ENCODE measurements at regions not wholly inside any gene's neighbourhood (a gene's known extent, or its start where the extent isn't known, plus 50 kb on each side); places are given as distances from the start of the nearest gene placed in this dataset.
"Not testable (repeated sequence)": the region's sequence is repeated elsewhere in the genome, so short reads cannot be mapped to it uniquely, and the experiment has no call there.

- no peak for DNase-seq (ENCODE audit: low read depth, low spot score)
- in situ Hi-C loops (cut with HindIII; ENCODE audit: low pct_unique_long_range_greater_than_20kb, low sequenced_read_pairs): no loop called here
These were observed 179.9 kb upstream of the MBL2 start for GRCh38 chr10:52952391-52953055.

DNA sequence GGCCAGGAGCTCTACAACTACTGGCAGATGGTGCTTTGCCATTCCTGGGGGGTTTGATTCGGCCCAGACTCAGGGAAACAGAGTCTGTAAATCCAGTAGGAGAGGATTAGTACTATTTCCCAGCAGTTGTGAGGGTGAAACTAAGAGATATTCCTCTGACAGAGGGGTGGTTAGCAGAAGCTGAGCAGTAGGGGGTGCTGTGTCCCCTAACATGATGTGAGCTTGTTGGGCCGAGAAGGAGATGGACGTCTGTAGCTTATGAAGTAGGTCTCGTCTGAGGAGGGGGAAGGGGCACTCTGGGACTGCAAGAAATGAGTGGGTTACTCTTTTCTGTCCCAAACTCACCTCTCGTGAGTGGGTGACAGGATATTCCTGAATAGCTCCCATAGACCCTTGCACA is 179.2 kb upstream of the MBL2 start:
- peak; percentile 48 for DNase-seq (ENCODE audit: low read depth, low spot score)
- in situ Hi-C loops (cut with HindIII; ENCODE audit: low pct_unique_long_range_greater_than_20kb, low sequenced_read_pairs): no loop called here

GRCh38 chr10:52950578-52950977 is 178.0 kb upstream of the MBL2 start:
- peak; percentile 3 for DNase-seq (ENCODE audit: low read depth, low spot score)
- in situ Hi-C loops (cut with HindIII; ENCODE audit: low pct_unique_long_range_greater_than_20kb, low sequenced_read_pairs): no loop called here

DNA sequence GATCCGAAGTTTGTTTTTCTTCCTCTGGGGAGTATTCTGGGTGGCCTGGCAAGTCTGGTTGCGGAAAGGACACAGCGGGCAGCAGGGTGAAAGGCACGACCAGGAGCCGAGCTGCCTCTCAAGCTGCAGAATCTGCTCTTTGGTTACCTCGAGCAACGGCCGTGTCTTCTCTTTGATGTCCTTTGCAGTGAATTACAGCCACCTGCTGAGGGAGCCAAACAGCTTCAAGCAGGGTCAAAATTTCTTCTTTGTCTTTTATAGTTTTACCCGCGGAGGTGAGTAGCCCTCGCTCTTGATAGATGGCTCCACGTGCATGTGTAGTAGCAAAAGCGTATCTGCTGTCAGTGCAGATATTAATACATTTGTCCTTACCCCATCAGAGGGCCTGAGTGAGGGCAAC is 177.3 kb upstream of the MBL2 start:
- in situ Hi-C loops (cut with HindIII; ENCODE audit: low pct_unique_long_range_greater_than_20kb, low sequenced_read_pairs): no loop called here
- peak; percentile 0 for DNase-seq (ENCODE audit: low read depth, low spot score)

GRCh38 chr10:52946486-52946885 is 173.9 kb upstream of the MBL2 start:
- in situ Hi-C loops (cut with HindIII; ENCODE audit: low pct_unique_long_range_greater_than_20kb, low sequenced_read_pairs): no loop called here
- no peak for DNase-seq (ENCODE audit: low read depth, low spot score)

- in situ Hi-C loops (cut with HindIII; ENCODE audit: low pct_unique_long_range_greater_than_20kb, low sequenced_read_pairs); DNase-seq (ENCODE audit: low read depth, low spot score): not testable (repeated sequence)
These were observed 172.9 kb upstream of the MBL2 start for GRCh38 chr10:52945521-52945920.

- in situ Hi-C loops (cut with HindIII; ENCODE audit: low pct_unique_long_range_greater_than_20kb, low sequenced_read_pairs): no loop called here
- no peak for DNase-seq (ENCODE audit: low read depth, low spot score)
These were observed 168.3 kb upstream of the MBL2 start for GRCh38 chr10:52940921-52941320.

GRCh38 chr10:52939894-52940293 is 167.3 kb upstream of the MBL2 start:
- DNase-seq (ENCODE audit: low read depth, low spot score): no peak
- in situ Hi-C loops (cut with HindIII; ENCODE audit: low pct_unique_long_range_greater_than_20kb, low sequenced_read_pairs): no loop called here

DNA sequence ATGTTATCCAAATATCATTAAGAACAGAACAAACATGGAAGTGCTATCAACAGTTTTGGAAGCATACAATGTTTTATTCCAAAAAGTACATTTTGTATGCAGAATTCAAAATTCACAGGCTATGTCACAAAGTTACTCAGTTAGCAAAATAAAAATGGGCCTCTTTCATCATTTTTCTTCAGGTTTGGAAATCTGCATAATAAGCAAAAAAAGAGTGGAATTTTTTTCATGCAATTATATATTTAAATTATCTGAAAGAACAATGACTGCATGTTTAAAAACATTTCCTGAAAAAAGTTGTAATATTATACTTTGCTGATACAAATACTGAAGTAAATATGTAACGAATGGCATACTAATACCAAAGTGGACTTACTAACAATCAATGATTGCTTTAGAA is 161.2 kb upstream of the MBL2 start:
- no peak for DNase-seq (ENCODE audit: low read depth, low spot score)
- in situ Hi-C loops (cut with HindIII; ENCODE audit: low pct_unique_long_range_greater_than_20kb, low sequenced_read_pairs): no loop called here

DNA sequence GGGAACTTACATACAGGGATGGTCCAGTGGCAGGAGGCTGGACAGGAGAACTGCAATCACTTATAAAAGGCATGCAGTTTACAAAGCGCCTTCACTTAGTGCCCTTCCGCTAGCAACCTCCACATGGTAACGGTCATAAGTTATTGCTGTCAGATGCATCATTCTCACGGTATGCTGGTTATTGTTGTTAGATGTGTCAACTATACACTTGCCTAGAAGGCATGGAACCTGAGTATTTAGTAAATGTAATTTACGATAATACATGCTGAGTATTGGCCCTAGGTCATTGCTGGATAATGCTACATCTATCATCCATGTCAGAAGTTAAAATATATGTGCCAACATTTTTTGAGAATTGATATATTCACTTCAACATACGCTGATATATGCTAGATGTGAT is 155.1 kb upstream of the MBL2 start:
- in situ Hi-C loops (cut with HindIII; ENCODE audit: low pct_unique_long_range_greater_than_20kb, low sequenced_read_pairs): no loop called here
- DNase-seq (ENCODE audit: low read depth, low spot score): no peak

DNA sequence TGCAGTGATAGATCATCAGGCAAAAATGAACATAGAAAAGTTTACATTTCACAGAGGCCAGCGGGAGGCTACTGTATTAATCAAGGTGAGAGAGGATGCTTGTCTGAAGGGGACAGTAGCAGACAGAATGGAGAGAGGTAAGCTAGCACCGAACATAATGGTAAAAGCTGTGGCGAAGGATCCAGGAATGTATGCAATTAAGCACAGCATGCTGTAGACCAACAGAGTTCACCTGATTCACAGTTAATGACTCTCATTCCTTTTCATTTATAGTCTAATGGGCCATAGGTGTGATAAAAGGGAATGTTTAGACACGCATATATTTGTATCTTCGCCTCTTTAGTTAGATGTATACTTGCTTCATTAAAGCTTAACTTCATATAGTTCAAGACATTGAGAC is 150.9 kb upstream of the MBL2 start:
- in situ Hi-C loops (cut with HindIII; ENCODE audit: low pct_unique_long_range_greater_than_20kb, low sequenced_read_pairs): no loop called here
- DNase-seq (ENCODE audit: low read depth, low spot score): no peak

GRCh38 chr10:52918714-52919305 is 146.2 kb upstream of the MBL2 start:
- in situ Hi-C loops (cut with HindIII; ENCODE audit: low pct_unique_long_range_greater_than_20kb, low sequenced_read_pairs): no loop called here
- no peak for DNase-seq (ENCODE audit: low read depth, low spot score)

- in situ Hi-C loops (cut with HindIII; ENCODE audit: low pct_unique_long_range_greater_than_20kb, low sequenced_read_pairs): no loop called here
- DNase-seq (ENCODE audit: low read depth, low spot score): no peak
These were observed 142.8 kb upstream of the MBL2 start for GRCh38 chr10:52915391-52915790.

DNA sequence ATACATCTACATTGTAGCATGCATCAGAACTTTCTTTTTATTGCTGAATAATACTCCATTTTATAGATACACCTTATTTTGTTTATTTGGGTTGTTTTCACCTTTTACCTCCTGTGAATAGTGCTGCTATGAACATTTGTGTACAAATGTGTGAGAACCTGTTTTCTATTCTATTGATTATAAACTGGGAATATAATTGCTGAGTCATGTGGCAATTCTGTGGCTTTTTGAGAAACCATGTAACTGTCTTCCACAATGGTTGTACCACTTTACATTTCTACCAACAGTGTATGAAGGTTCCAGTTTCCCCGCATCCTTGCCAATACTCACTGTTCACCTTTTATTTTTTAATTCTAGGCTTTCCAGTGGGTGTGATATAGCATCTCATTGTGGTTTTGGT is 138.6 kb upstream of the MBL2 start:
- in situ Hi-C loops (cut with HindIII; ENCODE audit: low pct_unique_long_range_greater_than_20kb, low sequenced_read_pairs): no loop called here
- DNase-seq (ENCODE audit: low read depth, low spot score): no peak

DNA sequence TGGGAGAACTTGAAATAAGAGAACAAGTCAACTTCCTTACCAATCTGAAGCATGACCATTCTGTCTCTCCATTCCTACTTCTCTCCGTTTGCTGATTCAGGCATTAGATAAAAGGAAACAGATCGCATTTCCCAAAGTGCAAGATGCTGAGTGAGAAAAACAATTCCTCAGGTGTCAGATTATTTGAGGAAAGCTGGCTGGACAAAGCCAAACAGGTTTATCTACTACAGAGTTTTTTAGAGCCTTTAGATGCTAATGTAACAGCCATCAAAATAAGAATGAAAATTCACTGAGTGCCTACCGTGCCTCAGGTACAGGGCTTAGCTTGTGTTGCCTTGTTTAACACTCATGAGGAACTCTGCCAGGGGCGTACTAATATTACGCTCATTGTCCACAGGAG is 135.9 kb upstream of the MBL2 start:
- DNase-seq (ENCODE audit: low read depth, low spot score): no peak
- in situ Hi-C loops (cut with HindIII; ENCODE audit: low pct_unique_long_range_greater_than_20kb, low sequenced_read_pairs): no loop called here

DNA sequence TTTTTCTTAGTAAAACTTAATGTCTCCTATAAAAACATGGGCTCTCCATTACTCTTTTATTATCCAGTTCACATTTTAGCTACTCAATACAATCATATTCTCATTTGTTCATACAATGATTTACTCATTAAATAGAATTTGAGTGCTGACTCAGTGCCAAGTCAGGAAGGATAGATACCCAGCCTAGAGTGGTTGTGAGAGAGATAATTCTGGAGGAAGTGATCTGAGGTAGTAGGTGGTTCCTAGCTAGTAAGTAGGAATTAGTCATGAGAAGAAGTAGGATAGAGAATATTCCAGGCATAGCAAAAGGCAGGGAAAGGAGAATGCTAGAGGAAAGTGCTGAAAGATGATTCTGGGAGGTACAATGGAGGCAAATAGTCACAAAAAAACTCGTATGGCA is 133.5 kb upstream of the MBL2 start:
- in situ Hi-C loops (cut with HindIII; ENCODE audit: low pct_unique_long_range_greater_than_20kb, low sequenced_read_pairs): no loop called here
- DNase-seq (ENCODE audit: low read depth, low spot score): no peak

DNA sequence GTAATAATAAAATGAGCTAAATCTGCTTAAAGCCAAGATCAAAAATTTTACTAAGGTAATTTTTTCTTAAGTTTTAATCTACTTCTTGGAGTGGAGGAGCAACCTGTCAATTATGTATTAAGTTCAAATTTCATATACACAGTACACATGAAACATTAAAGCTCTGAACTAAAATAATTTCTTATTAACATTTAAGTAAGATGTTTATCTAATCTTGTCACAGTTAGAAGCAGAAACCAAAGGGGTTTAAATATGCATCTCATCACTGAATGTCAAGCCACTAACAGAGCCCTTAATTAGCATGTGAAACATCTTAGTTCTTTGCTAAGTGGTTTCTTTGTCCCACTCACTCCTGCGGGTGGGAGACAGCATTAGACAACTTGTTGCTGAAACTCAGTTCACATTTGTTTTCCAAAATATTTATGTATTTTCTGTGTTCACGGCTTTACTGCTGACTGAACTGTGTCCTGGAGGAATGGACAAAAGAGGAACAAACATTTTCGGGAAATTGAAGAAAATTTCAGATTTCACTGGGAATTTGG is 130.9 kb upstream of the MBL2 start:
- DNase-seq (ENCODE audit: low read depth, low spot score): no peak
- in situ Hi-C loops (cut with HindIII; ENCODE audit: low pct_unique_long_range_greater_than_20kb, low sequenced_read_pairs): no loop called here

- in situ Hi-C loops (cut with HindIII; ENCODE audit: low pct_unique_long_range_greater_than_20kb, low sequenced_read_pairs): no loop called here
These were observed 128.0 kb upstream of the MBL2 start for GRCh38 chr10:52900593-52900992.

DNA sequence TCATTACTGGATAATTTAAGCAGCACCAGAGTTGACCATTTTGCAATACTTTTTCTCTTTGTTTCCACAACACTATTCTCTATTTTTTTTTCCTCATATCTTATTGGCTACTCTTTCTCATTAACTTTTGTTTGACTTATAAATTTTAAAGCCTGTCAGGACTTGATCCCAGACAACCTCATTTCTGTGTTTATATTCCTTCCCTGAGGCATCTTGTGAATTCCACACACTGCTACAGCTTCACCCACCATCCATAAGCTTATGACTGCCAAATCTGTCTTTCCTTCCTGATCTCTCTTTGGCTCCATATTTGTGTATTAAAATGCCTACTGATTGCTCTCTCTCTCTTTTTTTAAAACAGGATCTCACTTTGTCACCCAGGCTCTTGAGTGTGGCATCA is 124.6 kb upstream of the MBL2 start:
- DNase-seq (ENCODE audit: low read depth, low spot score): no peak
- in situ Hi-C loops (cut with HindIII; ENCODE audit: low pct_unique_long_range_greater_than_20kb, low sequenced_read_pairs): no loop called here

More at GRCh38 chr10:52900593-52900992, 128.0 kb upstream of the MBL2 start:
- no peak for DNase-seq (ENCODE audit: low read depth, low spot score)

Data from SK-MEL-5 (cell line).